ENCODE measurements at regions not wholly inside any gene's neighbourhood (a gene's known extent, or its start where the extent isn't known, plus 50 kb on each side); places are given as distances from the start of the nearest gene placed in this dataset.

DNA sequence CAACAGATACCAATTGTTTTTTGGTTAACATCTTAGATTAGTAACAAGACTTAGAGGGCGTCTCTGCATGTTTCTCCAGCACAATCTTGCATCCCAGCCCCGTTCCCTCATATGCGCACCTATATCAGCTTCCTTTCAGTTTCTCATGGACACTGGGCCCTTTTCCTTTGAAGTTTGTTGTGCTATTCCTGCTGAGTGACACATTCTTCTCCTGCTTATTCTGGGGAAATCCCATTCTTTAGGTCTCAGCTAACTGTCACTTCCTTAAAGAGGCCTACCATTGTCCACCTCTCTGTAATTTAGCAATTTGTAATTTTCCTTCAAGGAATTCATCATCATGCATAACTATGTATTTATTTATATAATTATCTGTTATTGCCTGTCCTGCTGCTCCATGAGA is 110.3 kb upstream of the STEAP1B start:
- intact Hi-C loops (cut with DNase I) = no loop called here
- no peak for DNase-seq (ENCODE audit: low spot score in 2 of 2)
- H3K4me1 ChIP-seq = no peaks in the 10 kb centered on the region
- TF ChIP-seq, protein P1, sequence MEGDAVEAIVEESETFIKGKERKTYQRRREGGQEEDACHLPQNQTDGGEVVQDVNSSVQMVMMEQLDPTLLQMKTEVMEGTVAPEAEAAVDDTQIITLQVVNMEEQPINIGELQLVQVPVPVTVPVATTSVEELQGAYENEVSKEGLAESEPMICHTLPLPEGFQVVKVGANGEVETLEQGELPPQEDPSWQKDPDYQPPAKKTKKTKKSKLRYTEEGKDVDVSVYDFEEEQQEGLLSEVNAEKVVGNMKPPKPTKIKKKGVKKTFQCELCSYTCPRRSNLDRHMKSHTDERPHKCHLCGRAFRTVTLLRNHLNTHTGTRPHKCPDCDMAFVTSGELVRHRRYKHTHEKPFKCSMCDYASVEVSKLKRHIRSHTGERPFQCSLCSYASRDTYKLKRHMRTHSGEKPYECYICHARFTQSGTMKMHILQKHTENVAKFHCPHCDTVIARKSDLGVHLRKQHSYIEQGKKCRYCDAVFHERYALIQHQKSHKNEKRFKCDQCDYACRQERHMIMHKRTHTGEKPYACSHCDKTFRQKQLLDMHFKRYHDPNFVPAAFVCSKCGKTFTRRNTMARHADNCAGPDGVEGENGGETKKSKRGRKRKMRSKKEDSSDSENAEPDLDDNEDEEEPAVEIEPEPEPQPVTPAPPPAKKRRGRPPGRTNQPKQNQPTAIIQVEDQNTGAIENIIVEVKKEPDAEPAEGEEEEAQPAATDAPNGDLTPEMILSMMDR (IDR thresholded peaks at IDR 0.05) = no peak
- H3K27ac ChIP-seq = no peak overlapping the region
- H3K27me3 ChIP-seq = no peaks in the 10 kb centered on the region
- H3K36me3 ChIP-seq = no peaks in the 10 kb centered on the region
- no peak overlapping the region for H3K4me3 ChIP-seq
- H3K9me3 ChIP-seq = no peaks in the 10 kb centered on the region

DNA sequence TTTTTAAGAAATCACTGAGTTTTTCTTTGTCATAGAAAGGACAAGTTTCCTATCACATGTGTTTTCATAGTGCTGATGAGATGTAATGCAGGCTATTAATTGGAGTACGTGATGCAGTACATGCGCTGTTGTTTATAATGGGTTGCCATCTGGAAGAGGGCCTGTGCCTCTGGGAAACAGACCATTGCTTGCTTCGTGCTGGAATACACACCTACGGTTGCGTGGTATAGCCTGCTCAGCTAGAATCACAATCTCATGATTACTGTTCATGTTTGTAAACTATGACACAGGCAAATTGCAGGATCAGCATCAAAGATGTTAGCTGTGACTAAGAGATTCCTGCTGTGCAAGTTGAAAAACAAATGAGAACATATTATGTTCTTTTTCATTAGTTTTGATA is 107.2 kb upstream of the STEAP1B start:
- no peaks in the 10 kb centered on the region for H3K36me3 ChIP-seq
- no peak overlapping the region for H3K27ac ChIP-seq
- H3K9me3 ChIP-seq = no peaks in the 10 kb centered on the region
- intact Hi-C loops (cut with DNase I) = no loop called here
- no peaks in the 10 kb centered on the region for H3K27me3 ChIP-seq
- TF ChIP-seq, protein P1 (IDR thresholded peaks at IDR 0.05) = no peak
- no peak for DNase-seq (ENCODE audit: low spot score in 2 of 2)
- H3K4me1 ChIP-seq = no peaks in the 10 kb centered on the region
- H3K4me3 ChIP-seq = no peak overlapping the region

DNA sequence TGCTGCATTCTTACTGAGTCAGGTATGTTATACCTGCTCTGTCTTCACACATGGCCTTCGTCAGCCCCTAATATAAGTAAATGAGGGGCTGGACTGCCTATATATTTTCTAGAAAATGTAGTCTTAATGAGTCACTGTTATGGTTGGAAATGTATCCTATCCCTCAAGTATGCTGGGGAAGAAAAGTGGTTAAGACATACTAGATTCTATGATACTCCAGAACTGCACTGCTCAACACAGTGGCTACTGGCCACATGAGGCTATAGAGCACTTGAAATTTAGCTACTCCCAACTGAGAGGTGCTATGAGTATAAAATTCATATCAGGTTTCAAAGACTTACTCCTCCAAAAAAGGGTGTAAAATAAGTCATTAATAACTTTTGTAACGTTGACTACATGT is 104.3 kb upstream of the STEAP1B start:
- DNase-seq (ENCODE audit: low spot score in 2 of 2) = no peak
- Histone ChIP-seq H3K27ac (no peak overlapping the region), H3K36me3 (no peaks in the 10 kb centered on the region), H3K4me1 (no peaks in the 10 kb centered on the region), H3K9me3 (no peaks in the 10 kb centered on the region), H3K4me3 (no peak overlapping the region), H3K27me3 (no peaks in the 10 kb centered on the region)
- intact Hi-C loops (cut with DNase I) = no loop called here
- TF ChIP-seq, protein P1 (IDR thresholded peaks at IDR 0.05) = no peak

DNA sequence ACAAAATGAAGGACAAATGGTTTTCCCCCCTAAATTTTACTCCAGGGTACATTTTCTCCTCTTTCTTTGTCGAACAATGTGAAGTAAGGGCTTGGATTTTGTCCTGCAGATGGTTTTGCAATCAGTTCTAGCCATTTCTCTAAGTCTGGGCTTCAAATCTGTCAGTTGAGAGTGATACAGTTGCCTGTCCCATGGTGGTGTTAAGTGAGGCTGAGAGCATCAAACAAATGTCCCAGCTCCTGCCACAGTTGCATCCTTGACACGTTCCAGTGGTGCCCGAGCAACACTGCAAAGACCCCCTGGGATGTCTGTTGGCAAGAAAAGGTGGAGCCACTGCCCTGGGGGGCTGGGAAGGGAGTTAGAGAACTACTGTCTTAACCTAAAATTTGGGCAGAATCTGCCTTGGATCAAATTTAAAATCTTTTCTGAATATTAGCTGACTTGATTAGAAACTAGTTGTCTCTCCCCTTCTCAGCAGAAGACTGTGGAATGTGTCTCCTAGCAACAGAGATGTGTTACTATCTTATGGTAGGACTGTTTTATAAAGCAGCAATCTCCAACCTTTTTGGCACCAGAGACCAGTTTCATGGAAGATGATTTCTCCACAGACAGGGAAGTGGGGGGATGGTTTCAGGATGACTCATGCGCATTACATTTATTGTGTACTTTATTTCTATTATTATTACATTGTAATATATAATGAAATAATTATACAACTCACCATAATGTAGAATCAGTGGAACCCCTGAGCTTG is 102.0 kb upstream of the STEAP1B start:
- intact Hi-C loops (cut with DNase I) = no loop called here
- no peak overlapping the region for H3K27ac ChIP-seq
- no peaks in the 10 kb centered on the region for H3K9me3 ChIP-seq
- TF ChIP-seq, protein P1 (IDR thresholded peaks at IDR 0.05) = no peak
- no peak for DNase-seq (ENCODE audit: low spot score in 2 of 2)
- H3K36me3 ChIP-seq = no peaks in the 10 kb centered on the region
- no peak overlapping the region for H3K4me3 ChIP-seq
- H3K4me1 ChIP-seq = no peaks in the 10 kb centered on the region
- no peaks in the 10 kb centered on the region for H3K27me3 ChIP-seq

DNA sequence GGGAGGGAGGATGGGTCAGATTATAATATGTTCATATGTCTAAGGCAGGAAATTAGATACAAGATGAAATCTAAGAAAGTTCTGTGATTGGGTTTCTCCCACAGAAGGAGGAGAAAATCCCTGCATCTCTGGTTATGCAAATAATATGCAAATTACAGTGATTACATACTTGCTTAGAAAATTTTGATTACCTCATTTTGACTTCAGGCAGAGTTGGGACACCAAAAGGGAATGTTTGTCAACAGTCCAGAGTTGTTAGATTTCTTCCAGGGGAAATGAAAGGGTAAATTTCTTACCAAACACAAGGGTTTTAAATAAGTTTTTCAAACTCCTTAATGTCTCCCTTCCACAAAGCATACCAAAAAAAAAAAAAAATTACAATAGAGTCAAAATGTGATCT is 101.4 kb upstream of the STEAP1B start:
- no peak for DNase-seq (ENCODE audit: low spot score in 2 of 2)
- no peak overlapping the region for H3K27ac ChIP-seq
- H3K27me3 ChIP-seq = no peaks in the 10 kb centered on the region
- TF ChIP-seq, protein P1 (IDR thresholded peaks at IDR 0.05) = no peak
- no peak overlapping the region for H3K4me3 ChIP-seq
- no peaks in the 10 kb centered on the region for H3K4me1 ChIP-seq
- H3K36me3 ChIP-seq = no peaks in the 10 kb centered on the region
- intact Hi-C loops (cut with DNase I) = no loop called here
- H3K9me3 ChIP-seq = no peaks in the 10 kb centered on the region

DNA sequence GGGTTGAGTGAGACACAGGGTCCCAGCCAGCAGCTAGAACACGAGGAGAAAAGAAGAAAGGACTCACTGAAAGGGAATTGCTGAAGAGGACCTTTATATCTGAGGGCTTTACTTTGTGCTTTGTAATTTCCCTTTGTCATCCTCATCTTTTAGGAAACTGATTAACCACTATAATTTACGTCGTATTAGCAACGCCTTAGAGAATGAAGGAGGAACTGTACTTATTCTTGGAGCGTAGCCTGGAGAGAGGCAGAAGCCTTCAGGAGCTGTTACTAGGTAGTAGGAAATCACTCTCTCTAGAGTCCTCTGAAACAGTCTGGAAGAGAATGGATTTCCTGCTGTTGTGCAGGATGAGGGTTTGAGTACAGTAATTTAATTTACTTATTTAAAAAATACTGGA is 101.0 kb upstream of the STEAP1B start:
- H3K27ac ChIP-seq = peak overlapping the region in 1 of 2 donors; percentile 16
- TF ChIP-seq, protein P1 (IDR thresholded peaks at IDR 0.05) = no peak
- H3K27me3 ChIP-seq = no peaks in the 10 kb centered on the region
- intact Hi-C loops (cut with DNase I) = no loop called here
- H3K9me3 ChIP-seq = no peaks in the 10 kb centered on the region
- DNase-seq (ENCODE audit: low spot score in 2 of 2) = no peak
- H3K36me3 ChIP-seq = no peaks in the 10 kb centered on the region
- H3K4me3 ChIP-seq = no peak overlapping the region
- H3K4me1 ChIP-seq = no peaks in the 10 kb centered on the region
